NCI-H345 treated with DMSO at 0.1 percent for 48 hours (cell line): ENCODE measurements at regions not wholly inside any gene's neighbourhood (a gene's known extent, or its start where the extent isn't known, plus 50 kb on each side); places are given as distances from the start of the nearest gene placed in this dataset.
A peak's percentile ranks its signal among the peaks of the same experiment; 100 is the strongest.

Experiments
- DNase-seq: peaks from one replicate; lab custom pipeline; 2025; ENCODE audit not compliant: unreplicated experiment; lab: John Stamatoyannopoulos, UW

DNA sequence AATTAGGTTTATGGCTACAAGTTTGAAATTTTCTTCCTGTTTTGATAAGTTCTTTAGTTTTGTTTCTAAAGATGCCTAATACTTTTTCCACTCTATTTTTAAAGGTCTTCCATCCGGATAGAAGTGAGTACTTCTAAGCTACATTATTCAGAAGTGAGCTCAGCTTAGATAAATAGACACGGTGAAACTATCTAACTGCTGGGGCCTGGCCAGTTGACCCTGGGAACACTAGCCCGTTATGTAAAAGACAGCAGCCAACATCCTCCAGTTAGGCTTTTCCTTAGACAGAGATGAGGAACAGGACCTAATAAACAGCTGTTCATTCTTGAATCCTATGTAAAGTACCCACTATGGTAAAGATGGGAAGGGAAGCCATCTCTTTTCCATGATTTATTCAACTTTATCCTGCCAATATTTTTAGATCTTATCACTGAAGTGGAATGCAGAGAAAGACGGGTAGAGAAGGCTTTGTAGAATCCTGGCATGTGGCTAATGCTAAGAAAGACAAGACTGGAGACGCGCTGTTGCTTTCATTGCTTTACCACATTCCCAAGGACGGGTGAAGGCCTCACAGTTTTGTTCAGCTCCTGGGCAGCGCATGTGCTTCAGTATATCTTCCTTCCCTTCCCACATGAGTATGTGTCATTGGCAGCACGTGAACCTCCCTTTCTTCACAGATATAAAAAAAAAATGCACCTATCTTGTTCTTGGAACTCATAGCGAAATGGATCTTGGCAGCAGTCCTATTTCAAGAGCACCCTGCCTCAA lies 340.0 kb upstream of the MEOX2 start:
- no peak for DNase-seq

DNA sequence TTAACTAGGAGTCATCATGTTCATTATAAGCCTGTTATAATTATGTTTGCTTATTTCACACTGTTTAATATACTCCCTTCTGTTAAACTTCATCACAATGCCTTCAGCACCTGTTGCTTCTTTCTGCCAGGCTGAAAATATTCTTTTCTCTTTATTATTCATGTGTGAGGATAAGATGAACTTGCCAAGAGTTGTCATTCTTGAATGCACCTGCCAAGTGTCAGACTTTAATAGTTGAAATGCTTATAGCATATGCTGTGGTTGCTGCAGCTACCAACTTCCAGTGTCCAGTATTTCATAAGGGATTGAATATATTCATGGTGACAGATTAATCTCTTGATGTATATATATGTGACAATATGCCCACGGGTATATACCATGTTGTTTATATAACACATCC lies 339.2 kb upstream of the MEOX2 start:
- no peak for DNase-seq

DNA sequence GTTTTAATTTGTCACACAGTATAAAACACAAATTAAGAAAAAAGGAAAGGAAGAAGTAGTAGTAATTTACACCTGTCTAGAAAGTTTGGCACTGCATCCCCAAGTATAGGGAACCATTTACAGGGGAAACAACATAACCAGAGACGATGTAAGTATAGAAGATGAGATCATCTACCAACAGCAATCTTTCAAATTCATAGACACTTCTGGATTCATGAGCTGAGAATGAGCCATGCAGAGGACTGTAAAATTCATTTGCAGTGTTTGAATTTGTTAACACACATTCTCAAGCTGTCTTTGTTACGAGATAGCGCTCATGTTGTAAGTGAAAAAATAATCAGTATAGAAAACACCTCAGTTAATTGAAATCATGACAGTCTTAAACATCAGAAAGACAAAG lies 337.0 kb upstream of the MEOX2 start:
- no peak for DNase-seq

DNA sequence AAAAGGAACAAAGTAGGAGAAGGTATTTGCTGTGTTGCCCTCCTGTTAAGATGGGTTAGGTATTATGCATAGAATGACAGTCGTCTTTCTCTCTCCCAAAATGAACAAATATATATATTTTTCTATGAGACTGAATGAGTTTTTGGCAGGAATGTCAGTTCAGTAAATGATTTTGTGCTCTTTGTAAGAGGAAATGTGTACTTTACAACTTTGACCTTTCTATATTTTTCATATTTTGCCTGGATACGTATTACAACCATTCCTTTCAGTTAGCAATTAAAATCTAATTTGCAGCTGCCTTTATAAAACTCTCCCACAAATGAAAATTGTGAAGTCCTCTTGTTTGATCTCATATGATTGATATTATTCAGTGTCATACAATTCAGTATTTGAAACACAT lies 336.6 kb upstream of the MEOX2 start:
- no peak for DNase-seq

DNA sequence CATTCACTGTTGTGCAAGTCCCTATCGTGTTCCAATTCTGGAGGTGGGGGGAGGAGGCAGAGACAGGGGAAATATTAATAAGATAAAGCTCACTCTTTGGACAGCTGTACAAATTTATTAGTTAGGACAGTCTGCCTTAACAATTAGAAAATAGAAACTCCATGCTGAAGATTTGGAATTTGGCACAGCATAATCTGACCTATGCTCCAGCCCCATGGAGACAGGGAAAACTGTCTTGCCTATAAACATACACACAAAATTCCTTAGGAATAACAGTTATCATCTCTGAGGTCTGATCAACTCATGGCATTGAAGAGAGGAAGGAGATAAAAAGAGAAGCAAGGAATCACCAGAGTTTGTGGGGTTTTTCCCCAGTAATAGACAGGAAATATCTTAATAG lies 335.4 kb upstream of the MEOX2 start:
- DNase-seq: no peak

DNA sequence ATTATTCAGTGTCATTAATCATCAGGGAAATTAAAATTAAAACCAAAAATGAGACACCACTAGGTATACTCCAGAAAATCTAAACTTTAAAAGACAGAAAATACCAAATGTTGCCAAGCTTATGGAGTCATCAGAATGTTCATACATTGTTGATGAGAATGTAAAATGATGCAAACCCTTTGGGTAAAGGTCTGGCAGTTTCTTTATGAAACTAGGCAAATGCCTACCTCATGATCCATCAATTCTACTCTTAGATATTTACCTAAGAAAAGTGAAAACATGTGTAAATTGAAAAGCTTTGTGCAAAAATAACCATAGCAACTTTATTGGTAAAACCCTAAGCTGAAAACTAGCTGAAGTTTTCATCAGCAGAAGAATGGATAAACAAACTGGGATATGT lies 329.5 kb upstream of the MEOX2 start:
- no peak for DNase-seq

DNA sequence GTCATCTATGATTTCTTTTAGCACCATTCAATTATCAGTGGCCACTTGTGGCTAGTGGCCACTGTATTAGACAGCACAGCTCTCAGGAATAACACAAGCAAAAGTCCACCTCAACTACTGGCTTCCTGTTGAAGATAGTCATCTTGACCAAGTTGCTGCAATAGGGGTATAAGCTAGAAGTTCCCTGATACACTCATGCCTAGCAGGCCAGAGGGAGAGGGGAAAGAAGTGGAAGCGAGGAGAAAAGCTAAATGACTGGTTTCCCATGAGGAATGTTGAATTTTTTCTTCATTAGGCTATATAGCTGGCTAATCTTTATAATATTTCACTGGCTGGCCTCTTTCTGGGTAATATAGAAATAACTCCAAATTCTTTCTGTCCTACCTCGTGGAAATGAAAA lies 327.5 kb upstream of the MEOX2 start:
- DNase-seq: no peak

DNA sequence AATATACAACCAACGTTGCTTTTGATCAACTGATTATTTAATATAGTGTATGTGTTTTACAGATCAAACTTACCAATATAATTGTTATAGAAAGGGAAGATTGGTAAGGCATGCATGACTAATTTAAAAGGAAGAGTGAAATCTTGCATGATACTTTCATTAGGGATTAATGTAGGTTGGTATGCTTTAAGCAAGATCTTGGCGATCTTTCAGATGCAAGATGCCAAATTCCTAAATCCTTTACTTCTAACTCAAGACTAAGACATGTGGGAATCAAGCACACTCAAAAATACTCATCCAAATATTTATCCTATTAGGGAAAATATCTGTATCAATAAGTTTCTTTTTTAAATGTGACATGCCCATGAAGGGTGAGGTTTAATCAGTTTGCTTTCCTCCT lies 321.4 kb upstream of the MEOX2 start:
- DNase-seq: no peak

DNA sequence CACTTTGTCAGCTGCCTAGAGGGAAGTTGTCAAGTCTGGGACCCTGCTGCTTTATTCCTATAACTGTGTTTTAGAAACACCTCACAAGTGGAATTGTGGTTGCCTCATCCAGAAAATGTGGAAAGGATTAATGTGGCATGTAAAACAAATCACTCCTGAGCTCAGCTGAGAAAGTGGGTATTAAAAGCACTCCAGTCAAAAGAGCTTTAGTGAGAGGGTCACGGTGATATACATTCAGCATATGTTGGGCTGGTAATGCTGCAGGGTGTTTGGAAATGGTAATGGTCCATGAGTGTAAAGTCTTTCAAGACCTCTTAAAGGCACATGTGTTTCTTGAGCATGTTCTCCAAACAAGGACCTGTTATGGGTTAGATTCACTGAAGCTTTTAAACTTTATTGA lies 318.2 kb upstream of the MEOX2 start:
- DNase-seq: peak; percentile 92

DNA sequence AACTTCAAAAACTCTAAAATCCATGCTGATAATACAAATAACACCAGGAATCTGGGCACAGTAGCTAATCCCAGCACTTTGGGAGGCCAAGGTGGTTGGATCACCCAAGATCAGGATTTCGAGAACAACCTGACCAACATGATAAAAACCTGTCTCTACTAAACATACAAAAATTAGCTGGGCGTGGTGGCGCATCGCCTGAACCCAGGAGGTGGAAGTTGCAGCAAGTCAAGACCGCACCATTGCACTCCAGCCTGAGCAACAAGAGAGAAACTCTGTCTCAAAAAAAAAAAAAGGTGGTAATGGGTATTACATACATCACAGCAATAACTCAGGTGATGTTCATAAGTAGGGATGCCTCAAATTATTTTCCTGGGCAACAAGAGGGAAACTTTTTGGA lies 315.0 kb upstream of the MEOX2 start:
- DNase-seq: no peak

DNA sequence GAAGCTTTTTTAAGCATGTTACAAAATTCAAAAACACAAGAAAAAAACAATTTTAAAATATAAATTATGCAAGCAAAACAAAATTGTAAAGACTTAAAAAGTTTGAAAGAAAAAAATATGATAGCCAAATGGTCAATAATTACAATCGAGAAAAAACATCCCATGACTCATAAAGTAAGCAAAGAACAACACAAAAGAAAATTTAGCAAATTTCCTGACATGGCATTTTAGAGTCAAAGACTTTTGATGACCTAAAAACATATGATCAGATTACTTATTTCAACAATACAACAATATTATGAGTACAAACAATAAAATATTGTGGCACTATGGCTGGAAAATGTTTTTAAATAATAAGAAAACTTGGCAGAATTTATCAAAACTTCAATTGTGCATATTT lies 312.1 kb upstream of the MEOX2 start:
- DNase-seq: no peak

DNA sequence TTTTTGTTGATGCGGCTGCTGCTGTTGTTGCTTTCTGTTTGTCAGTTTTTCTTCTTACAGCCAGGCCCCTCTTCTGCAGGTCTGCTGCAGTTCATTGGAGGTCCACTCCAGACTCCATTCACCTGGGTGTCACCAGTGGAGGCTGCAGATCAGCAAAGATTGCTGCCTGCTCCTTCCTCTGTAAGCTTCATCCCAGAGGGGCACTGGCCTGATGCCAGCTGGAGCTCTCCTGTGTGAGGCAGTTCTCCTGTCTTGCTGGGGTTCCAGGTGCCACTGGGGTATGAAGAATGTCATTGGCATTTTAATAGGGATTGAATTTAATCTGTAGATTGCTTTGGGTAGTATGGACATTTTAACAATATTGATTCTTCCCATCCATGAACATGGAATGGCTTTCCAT lies 308.5 kb upstream of the MEOX2 start:
- DNase-seq: no peak

DNA sequence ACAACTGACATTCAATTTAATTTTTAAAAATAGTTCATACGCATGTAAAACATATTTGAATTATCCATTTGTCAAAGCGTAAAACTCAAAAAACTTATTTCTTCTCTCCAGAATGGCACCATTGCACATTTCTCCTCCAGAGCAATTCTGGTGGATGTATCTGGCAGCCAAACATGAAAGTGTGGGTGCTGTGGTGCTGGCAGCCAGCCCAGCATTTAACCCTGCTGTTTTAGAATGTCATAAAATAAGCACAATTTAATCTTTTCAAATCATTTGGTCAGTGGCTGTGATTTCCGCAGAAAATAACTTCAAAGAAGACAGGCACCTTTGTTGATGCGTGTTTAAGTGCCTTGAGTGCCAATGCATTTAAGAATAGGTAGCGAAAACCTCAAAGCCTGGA lies 302.7 kb upstream of the MEOX2 start:
- DNase-seq: no peak

DNA sequence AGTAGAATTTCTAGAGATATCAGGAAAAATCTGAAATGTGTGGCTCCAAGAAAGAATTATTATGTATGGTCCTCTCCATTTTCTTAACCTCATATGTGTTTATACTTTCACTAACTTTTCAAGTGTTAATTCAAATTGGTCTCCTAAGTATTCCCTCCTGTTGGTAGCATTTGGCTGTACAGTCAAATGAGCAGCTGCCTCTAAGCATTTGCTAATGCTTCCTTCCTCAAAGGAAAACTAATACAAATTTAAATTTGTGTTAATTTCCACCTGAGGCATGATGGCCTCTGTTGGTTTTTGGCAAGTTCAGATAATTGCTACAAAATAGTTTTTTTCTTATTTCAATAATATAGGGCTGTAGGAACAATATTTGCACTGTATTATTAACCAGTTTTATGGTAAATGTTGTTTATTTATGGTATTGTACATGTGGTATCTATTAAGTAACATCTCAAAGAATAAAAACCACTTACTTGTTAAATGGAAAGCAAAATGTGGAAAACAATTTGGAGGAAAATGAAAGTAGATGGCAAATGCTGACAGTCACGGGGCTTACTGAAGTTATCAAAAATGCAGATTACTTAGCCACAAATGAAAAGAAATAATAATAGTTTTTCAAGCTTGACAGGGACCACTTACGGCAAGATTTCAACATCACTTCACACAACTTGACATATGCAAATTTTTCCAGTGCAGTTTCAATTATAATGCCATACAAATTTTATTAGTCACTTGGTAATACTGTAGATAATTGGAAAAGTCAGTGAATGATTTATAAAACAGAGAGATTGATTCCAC lies 299.3 kb upstream of the MEOX2 start:
- no peak for DNase-seq

DNA sequence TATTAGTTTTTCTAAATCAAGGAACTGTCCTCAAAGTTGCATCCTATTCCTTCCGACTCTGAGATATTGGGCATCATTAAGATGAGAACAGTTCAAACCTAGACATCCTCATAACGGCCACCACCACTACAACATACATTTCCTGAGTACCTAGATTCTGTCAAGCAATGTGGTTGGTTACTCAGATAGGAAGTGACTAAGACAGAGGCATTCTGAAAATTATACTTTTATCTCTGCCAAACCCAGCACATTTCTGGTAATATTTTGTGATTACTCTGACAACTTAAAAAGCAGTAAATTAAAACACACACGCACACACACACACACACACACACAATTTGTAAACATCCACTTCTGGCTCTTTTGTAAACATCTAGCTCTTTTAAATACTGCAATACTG lies 291.2 kb upstream of the MEOX2 start:
- DNase-seq: no peak

DNA sequence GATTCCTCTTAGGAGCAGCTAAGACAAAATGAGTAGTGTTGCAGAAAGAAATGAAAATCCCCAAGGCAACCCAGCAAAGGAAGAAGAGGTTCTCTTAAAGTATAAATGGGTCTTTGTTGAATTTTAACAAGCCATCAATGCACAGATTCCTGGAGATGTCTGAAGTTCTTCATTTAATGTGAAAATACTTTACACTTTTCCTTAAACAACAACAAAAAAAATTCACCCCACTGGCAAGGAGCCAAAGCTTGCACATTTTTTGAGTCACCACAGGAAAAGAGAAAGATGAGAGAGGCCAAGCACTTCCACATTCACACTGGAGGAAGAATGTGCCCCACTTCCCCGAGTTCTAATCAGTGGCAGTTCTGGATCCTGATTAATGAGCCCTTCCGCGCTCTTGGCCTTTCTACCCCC lies 286.4 kb upstream of the MEOX2 start:
- DNase-seq: no peak

DNA sequence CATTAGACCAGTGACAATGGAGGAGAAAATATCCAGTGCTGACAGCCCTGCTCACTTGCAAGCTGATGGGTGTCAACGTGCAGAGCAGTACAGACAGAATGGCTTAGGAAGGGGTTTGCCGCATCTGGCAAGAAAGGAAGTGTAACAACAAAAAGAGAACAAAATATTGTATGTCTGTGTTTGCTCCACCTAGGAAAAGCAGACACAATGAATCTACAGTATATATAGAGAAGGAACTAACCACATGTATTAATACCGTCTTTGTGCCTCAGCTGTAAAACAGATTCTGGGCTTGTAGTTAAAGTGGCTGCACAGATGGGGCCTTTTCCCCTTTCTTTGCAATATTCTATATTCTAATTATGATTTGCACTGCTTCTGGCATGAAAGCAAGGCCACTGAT lies 281.1 kb upstream of the MEOX2 start:
- DNase-seq: no peak

DNA sequence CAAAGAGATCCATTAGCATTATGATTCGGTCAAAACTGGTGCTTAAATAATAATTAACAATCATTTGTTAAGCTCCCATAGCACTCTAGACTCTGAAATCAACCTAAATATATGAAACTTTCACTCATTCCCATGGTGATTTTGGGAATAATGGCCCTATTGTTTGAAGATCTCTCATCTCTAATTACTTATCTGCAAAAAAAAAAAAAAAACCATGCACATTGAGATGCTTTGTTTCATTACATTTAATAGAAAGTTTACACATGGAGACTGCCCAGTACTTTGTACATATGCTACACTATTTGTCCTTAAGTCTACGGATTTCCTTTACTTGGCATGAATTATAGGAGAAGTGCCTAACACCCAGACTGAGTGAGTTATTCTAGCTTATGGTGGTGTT lies 280.6 kb upstream of the MEOX2 start:
- no peak for DNase-seq

DNA sequence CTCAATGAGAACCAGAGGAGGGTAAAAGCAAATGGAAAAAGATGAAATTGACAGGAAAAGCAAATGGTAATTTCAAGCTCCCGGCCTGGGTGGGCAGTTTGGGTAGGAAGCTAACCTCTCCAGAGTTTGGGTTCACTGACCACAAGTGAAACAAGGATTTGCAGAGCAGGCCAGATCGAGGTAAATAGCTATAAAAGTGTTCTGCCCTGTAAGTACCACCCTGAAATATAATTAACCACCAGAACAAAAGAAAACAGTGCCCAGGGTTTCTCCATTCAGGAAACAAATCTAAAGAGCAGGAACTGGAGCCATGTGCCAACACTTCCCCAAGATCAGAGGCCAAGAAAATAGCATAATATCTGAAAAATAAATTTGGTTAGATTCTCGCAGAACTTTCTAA lies 276.7 kb upstream of the MEOX2 start:
- DNase-seq: no peak

DNA sequence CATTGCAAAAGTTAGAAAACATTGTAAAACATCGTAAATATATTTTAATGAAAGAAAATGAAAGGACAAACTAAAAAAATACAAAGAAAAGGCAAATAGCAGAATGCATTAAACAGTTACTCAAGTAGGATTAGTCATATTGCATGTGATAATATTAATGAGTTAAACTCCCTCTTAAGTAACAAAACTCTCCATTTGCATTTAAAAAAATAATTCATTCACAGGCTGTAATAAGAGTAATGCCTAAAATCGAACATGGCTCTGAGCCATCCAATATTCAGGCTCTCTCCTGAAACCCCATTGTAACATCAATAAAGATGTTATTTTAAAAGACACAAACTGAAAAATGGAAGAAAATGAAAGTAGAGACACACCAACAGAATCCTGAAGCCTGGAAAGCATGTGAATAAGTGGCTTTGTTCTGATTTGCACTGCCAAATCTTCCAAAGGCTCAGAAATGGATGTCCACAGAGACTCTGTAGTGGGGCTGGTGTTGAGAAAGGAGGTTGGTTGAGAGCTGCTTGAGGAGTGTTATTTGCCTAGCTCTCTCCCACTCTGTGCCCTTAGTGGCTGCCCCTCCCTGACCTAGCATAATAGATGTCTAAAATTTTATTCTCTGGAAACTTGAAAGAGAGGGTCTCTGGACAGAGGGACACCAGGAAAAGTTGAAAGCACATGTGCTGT lies 268.3 kb upstream of the MEOX2 start:
- DNase-seq: no peak

DNA sequence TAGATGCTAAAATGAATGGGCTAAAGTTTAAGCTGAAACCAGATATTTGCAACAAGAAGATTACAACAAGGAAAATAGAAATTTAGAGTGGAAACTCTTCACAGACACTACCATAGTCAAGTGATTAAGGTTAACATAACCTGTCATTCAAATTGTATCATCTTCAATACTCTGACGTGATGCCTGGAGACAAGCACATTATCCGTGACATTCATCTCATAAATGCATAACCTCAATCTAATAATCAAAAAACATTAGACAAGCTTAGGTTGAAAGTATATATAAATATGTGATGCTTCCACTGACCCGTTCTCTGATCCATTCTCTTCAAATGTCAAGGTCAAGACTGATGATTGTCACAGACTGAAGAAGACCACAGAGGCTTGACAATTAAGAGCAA lies 263.8 kb upstream of the MEOX2 start:
- no peak for DNase-seq

DNA sequence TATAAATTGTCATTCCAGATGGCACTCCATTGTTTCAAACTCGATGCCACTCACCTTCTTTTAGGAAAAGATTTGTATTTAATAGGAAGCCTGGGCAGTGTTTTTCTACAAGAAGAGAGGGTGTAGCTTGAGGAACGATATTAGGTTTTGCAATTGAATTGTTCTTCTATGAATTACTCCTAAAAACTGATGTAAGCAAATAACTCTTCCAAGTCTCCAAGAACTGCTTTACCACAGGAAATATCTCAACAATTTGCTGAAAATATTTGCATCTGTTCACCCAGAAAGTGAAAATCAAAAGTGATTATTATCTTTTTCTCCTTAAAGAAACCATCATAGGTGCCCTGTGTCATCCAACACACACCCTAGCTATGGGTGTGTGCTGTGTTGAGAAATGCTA lies 261.3 kb upstream of the MEOX2 start:
- no peak for DNase-seq
